ENCODE measurements at regions not wholly inside any gene's neighbourhood (a gene's known extent, or its start where the extent isn't known, plus 50 kb on each side); places are given as distances from the start of the nearest gene placed in this dataset.
"Not testable (repeated sequence)": the region's sequence is repeated elsewhere in the genome, so short reads cannot be mapped to it uniquely, and the experiment has no call there.

DNA sequence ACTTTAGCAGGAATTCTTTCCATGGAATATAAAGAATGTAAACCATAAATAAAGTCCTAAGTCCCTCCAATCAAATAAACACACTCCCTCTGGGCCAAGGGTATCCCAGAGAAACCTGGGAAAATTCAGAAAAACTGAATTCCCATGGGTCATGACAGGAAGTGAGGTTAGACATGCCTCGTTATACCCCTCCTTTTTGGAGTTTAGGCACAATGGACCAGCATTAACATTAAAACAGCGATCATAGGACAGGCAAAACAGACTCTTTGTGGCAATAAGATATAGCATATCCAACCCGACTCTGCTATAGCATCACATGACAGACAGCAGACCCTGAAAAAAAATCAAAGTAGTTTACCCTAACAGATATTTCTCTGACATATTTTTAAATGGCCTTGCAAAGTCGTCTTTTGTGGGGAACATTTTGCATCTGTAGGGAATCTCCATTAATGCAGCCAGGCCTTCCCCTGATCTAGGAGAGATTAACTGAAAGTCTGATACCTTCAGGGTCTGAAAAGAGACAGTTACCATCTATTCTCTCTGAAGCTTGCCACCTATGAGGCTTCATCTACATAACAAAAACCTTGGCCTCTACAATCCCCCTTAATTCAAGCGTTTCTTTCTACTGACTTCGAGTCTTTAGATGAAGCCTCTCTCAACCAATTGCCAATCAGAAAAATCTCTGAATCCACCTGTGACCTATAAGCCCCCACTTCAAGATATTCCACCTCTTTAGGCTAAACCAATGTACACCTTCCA, 143.0 kb upstream of the KCNK1 start:
- intact Hi-C loops (cut with DNase I), result no loop called here
- ATAC-seq (no peak), DNase-seq (no peak)

DNA sequence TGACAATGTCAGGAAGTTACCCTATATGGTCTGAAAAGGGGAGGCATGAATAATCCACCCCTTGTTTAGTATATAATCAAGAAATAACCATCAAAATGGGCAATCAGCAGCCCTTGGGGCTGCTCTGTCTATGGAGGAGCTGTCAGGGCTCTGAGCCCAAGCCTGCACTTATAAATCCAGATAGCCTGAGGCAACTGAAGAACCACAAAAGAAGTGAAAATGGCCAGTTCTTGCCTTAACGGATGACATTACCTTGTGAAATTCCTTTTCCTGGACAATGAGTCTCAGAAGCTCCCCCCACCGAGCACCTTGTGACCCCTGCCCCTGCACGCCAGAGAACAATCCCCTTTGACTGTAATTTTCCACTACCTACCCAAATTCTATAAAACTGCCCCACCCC, 142.1 kb upstream of the KCNK1 start:
- intact Hi-C loops (cut with DNase I); ATAC-seq; DNase-seq: not testable (repeated sequence)

DNA sequence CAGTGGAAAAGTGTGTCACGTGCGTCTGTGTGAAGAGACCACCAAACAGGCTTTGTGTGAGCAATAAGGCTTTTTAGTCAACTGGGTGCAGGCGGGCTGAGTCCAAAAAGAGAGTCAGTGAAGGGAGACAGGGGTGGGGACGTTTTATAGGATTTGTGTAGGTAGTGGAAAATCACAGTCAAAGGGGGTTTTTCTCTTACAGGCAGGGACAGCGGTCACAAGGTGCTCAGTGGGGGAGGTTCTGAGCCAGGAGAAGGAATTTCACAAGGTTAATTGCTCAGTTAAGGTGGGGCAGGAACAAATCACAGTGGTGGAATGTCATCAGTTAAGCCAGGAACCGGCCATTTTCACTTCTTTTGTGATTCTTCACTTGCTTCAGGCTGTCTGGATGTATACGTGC, 141.1 kb upstream of the KCNK1 start:
- intact Hi-C loops (cut with DNase I); DNase-seq; ATAC-seq: not testable (repeated sequence)

DNA sequence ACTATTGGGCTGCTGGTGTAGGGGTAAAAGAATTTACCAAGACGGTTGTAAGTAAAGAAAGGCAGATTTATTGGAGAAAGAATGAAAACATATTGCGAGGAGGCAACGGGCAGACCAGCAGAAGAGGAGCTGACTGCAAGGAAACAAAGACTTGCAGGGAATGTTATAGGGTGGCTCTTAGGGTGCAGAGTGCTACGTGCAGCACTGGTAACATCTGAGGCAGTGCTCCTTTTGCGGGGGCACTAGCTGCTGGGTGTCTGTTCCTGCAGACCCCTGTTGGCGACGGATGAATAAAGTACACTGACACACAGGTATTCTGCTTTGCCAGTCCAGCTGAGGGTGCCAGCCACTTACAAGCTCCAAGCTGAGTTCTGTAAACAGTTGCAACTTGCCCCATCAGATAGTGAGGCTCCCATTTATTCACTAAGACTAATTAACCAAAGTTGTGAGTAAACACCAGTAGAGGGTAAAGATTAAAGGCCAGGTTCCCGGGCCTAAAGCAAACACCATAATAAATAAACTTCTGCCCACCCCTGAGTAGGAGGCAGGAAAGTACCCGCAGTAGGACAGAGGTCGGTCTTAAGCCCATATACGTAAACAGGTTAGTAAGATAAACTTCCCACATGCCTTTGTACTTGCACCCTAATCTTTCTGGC, 140.2 kb upstream of the KCNK1 start:
- intact Hi-C loops (cut with DNase I), result no loop called here
- ATAC-seq (no peak), DNase-seq (no peak)

DNA sequence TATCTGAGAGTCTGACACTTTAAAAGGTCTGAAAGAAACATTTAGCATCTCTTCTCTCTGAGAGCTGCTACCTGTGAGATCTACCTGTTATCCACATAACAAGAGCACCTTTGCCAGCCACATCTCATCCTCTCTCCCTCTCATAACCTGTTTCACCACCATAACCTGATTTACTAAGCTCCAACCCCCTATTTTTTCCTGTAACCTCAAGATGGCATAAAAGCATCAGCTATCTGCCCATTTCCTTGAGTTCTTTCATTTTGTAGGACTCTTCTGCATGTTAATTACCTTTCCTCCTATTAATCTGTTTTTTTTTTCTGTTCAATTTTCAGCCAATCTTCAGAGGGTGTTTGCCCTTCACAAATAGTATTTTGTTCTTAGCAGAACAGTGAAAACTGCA, 136.5 kb upstream of the KCNK1 start:
- intact Hi-C loops (cut with DNase I), result no loop called here
- DNase-seq (no peak), ATAC-seq (no peak)

DNA sequence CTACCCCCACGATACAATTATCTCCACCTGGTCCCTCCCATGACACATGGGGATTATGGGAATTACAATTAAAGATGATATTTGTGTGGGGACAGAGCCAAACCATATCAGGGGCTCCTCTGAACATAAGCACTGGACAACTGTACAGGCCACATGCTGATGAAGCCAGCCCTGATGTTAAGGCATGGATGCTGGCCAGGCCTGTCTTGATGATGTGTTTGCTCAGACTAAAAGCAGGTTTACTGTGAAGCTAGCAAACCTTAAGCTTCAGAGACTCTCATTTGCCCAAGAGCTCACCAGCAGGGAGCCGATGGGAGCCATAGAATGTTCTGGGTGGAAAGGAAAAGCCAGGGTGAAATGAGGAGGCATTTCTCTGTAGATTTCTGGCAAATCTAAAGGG, 135.3 kb upstream of the KCNK1 start:
- DNase-seq (no peak), ATAC-seq (no peak)
- intact Hi-C loops (cut with DNase I), result no loop called here

DNA sequence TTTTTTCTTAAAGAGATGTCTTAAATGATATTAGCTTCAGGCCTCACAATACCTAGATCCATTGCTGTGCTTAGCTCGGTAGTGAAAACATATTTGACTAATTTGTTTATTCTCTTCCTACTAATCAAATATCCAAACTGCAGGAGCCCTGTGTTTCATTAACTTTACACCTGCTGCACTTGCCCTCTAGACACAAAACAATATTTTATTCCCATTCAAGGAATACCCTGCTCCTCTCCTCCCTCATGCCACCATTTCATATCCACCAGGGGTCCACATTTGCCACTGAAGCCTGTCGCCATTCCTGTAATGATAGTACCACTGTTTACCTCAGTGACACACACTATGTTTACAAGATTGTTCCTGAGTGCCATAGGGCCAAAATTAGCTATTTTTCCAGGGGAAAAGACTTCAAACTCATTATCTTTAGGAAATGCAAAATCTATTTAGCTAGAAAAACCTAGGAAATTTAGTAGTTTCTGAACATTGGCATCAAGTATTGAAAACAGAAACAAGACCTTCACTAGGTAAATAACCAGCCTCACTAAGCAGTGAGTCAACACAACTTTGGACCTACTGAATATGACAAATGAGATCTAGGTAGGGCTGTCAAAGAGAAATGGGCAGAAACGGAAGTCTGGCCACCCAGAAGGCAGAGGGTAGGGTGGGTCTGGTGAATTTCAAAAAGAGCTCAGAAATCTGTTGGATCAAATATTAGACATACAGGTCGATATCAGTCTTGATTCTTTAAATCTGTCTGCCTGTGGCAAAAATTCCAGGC, 134.6 kb upstream of the KCNK1 start:
- no peak for ATAC-seq
- intact Hi-C loops (cut with DNase I), result no loop called here
- DNase-seq, result no peak

DNA sequence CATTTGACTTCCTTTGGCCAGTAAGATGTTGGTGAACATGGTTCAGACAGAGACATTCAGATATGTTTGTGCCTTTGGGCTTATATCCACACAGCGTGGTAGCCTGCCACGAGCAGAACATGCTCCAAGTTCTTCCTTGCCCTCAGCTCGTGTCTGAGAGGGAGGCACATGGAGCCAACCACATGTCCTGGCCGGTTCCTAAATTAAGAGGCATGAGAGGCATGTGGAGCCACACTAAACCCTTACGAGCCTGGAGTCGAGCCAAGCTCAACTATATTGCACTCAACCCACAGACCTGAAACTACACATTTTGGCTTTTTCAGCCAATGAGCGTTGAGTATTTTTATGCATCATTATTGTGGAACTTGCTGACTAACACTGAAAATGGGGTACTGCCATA, 133.7 kb upstream of the KCNK1 start:
- intact Hi-C loops (cut with DNase I), result no loop called here
- ATAC-seq (no peak), DNase-seq (no peak)

DNA sequence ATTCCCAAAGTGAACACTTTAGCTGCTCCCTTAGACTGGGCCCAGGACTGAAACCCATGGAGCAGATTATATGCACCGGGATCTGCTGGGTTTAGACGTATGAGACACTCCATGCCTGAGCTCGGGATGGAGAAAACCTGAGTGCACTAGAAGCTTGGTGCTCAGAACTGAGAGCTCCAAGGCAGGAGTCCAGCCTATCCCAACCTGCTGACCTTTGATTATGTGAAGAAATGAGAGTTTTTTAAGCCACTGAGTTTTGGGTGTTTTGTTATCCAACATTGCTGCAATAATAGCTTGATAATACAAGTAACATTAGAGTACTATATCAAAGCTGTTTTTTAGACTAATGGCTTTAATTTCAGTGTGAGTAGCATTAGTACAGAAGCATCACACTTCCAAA, 131.5 kb upstream of the KCNK1 start:
- DNase-seq (no peak), ATAC-seq (no peak)
- intact Hi-C loops (cut with DNase I), result no loop called here

DNA sequence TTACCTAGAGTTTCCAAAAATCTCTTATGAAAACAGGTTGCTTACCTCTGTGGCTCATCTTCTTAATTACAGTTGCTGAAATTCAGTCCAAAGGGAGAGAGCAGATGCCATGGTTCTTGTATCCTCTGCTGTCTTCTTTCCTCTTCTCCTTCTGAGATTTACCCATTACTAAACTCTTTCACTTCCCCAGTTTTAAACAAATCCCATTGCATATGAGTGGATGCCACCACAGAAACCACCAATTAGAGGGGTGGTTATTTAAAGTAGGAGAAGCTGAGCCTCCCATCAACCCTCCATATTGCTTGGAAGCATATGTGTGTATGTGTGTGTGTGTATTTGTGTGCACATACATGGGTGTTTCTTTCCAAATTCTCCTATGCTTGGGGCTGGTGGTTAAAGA, 128.5 kb upstream of the KCNK1 start:
- no peak for ATAC-seq
- DNase-seq, result no peak
- intact Hi-C loops (cut with DNase I), result no loop called here

DNA sequence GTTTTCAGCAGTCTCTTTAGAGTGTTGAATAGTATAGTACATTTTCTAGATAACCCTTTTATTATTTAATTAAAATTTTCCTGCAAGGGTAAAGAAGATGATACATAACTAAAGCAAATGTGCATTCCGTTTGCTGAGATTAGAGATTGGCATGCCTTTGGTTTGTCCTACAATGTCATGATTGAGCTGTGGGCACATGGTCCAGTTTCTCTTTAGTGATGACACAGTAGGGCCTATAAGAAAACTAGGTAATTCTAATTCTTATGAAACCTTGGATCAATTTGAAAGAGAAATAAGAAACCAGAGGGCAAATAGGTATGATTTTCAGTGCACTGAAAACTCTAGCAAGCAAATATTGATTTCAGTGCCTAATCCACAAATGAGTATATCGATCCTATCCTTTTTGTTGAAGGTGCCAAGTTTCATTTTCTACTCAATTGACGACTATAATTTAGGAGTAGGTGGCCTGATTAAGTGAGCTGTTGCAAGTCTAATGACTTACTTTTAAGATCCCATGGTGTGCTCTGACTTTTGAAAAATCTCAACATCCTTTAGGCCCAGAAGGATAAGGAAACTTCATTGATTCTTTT, 128.0 kb upstream of the KCNK1 start:
- DNase-seq (no peak), ATAC-seq (no peak)
- intact Hi-C loops (cut with DNase I), result no loop called here

DNA sequence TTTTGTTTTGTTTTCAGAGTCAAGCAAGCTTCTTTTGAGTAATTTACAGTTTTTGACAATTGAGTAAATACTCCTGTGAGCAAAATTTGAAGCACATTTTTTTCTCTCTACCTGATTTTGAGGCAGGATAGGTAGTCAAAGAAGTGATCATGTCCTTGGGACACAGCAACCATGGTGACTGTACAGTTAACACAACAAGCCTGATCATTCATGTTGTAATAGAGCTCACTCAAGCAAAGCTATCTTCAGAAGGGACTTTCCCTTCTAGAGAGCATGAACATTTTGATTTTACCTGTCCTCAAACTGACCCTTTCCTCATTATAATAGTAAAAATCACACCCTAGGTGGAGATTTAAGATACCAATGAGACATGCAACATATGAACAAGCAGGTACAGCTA, 126.5 kb upstream of the KCNK1 start:
- ATAC-seq, result no peak
- intact Hi-C loops (cut with DNase I), result no loop called here
- DNase-seq, result no peak

DNA sequence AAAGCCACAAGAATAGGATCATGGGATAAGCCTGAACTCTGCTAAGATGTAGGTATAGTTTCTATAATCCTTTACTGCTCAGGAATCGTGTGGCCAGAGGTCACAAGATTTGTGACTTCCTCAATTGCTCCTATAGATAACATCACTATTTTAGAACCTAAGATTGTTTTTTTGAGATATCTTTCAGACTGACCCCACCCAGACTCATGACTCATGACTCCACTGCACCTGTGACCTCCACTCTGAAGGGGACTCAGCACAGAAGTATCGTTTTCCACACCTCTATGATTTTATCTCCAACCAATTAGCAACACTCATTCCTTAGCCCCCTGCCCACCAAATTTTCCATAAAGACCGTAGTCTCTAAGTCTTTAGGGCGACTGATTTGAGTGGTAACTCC, 124.5 kb upstream of the KCNK1 start:
- intact Hi-C loops (cut with DNase I), result no loop called here
- DNase-seq (no peak), ATAC-seq (no peak)

DNA sequence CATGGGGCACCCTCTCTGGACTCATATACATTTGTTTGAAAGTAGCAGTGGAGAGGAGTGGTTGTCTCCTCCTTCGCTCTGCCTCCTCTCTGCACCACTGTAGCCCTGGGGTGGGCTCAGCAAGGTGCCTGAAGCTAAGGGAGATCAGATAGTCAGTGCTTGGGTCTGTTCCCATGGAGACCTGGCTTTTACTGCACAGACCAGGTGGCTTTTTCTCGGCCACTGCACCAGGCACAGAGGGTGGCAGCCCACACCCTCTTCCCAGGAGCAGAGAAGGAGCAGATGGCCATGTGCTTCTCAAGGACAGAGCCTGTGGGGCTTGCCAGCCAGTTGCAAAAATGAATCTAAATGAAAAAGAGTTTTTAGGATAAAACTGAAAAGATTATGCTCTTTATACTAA, 123.4 kb upstream of the KCNK1 start:
- DNase-seq (no peak), ATAC-seq (no peak)
- intact Hi-C loops (cut with DNase I), result no loop called here

DNA sequence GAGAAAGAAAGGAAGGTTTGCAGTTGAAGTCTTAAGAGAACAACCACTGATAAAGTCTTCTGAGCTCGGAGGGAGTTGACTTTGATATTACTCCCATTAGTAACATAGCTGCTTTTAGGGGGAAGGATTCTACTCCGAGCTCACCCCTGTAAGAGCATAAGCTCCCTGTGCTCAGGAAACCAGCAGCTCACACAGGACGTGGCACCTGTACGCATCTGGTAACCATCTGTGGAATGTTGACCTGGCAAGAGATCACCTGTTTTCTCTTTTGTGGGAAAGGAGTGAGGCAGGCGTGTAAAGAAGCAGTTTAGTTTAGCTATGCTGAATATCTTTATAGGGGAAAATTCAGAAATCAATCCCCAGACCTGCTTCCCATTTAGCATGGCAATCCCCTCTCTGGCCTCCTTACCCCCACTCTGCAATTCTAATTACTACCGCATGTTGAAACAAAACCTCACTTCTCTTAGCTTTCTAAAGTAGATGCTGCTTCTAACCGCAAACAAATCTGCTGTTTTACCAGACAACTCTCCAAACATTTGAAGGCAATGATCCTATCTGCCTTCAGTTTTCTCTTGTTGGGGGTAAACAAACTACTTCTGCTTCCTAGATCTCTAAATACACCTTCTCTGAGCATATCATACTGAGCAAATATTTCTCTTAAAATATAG, 121.8 kb upstream of the KCNK1 start:
- ATAC-seq, result no peak
- intact Hi-C loops (cut with DNase I), result no loop called here

DNA sequence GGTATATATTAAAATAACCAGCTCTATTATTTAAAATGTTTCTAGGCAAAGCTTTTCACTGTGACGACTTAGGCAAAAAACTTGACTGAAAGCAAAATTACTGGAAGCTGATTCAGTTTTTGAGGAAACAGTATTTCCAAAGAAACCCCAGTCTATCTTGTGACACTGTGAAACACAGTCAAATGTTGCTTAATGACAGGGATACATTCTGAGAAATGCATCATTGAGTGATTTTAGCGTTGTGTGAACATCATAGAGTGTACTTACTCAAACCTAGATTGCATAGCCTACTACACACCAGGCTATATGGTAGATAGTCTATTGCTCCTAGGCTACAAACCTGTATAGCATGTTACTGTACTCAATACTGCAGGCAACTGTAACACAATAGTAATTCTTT, 116.9 kb upstream of the KCNK1 start:
- intact Hi-C loops (cut with DNase I), result no loop called here
- DNase-seq, result no peak
- no peak for ATAC-seq

More for the DNA sequence above, 121.8 kb upstream of the KCNK1 start:
- no peak for DNase-seq

DNA sequence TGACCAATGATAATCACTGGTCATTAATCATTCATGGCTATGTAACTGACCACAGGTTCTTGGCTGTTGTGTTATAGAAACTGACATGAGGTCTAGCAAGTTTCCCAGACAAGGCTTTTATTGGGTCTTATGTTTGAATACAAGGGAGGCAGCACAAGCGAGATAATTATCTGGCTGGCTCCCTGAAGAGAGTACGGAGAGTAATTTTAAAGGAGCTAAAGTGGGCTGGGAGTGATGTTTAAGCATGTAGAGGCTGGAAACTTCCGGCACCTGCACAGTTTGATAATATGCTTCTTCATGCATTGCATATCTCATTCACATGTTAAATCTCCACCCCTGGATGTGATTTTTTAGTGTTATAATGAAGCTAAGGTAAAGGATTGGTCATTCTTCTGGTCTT, 116.2 kb upstream of the KCNK1 start:
- DNase-seq, result no peak
- ATAC-seq, result no peak
- intact Hi-C loops (cut with DNase I), result no loop called here

DNA sequence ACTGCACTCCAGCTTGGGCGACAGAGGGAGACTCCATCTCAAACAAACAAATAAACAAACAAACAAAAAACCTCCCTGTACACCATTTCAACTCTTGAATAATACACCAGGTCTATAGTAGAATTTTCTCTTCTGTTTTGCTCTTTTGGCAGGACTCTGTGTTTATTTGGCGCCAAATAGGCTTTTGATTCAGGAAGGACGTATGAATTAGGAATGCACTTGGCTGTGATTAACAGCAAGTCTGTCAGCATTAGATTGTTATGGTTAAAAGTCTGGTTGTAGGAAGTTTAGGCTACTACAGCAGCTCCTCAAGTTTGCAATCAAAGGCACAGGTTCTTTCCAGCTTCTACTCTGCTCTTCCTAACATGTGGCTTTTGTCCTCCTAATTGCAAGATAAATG, 113.8 kb upstream of the KCNK1 start:
- no peak for DNase-seq
- no peak for ATAC-seq
- intact Hi-C loops (cut with DNase I), result no loop called here

DNA sequence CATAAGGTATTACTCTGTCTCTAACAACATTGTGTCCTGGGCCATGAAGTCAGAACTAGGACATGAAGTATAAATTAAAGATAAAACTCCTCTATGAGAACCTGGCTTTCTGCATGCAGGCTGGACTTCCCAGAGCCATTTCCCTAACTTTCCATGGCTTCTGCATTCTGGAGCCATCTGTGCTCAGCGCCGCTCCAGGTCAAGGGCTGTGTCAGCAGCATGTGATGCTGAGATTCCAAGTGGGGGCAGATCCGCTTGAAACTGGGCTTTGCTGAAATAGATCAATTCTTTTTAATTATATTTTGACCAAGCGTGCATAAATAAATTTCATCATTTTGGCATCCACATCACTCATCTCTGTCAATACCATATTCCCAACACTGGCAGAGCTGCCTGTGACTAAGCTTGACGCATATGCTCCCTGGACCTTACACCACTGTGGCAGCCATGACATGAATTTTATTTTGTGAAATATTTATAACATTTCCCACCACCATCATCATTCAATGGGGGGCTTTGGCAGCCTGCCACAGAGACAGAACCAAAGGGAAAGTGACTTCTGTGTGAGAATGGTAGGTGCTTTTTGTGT, 110.4 kb upstream of the KCNK1 start:
- intact Hi-C loops (cut with DNase I), result no loop called here
- ATAC-seq, result no peak

More for the DNA sequence above, 110.4 kb upstream of the KCNK1 start:
- DNase-seq, result no peak
